ENCODE measurements at regions not wholly inside any gene's neighbourhood (a gene's known extent, or its start where the extent isn't known, plus 50 kb on each side); places are given as distances from the start of the nearest gene placed in this dataset.

DNA sequence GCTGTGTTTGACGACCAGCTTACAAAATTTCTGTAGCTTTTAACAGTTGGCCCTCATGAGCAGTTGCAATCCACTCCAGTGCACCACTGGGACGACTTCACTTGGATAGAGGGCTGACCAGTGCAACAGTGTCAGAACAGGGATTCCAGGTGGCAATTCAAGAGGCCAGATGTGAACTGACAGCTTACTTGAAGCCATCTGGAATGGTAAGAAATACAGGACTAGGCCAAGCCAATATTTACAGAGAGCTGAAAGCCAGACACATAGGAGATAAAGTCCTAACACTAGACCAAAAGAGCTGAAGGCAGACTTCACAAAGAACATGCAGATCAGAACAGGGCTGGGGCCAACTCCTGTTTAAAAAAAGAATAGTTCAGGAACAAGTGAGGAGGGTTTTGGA is 93.5 kb upstream of the NFIA start:
- CTCF ChIA-PET = interaction anchor here (0.8 to 4.2 kb wide), 2 partner anchors 10 to 13 kb away, joined by 3 to 21 read pairs; no protein-coding TSS in a partner anchor
- POLR2A ChIA-PET = no interaction called here
- no peak for DNase-seq (ENCODE audit: extremely low spot score)
- TF ChIP-seq, protein P1, sequence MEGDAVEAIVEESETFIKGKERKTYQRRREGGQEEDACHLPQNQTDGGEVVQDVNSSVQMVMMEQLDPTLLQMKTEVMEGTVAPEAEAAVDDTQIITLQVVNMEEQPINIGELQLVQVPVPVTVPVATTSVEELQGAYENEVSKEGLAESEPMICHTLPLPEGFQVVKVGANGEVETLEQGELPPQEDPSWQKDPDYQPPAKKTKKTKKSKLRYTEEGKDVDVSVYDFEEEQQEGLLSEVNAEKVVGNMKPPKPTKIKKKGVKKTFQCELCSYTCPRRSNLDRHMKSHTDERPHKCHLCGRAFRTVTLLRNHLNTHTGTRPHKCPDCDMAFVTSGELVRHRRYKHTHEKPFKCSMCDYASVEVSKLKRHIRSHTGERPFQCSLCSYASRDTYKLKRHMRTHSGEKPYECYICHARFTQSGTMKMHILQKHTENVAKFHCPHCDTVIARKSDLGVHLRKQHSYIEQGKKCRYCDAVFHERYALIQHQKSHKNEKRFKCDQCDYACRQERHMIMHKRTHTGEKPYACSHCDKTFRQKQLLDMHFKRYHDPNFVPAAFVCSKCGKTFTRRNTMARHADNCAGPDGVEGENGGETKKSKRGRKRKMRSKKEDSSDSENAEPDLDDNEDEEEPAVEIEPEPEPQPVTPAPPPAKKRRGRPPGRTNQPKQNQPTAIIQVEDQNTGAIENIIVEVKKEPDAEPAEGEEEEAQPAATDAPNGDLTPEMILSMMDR (IDR thresholded peaks at IDR 0.05; ENCODE audit: control extremely low read depth, extremely low read depth, low read depth, missing control alignments) = no peak

DNA sequence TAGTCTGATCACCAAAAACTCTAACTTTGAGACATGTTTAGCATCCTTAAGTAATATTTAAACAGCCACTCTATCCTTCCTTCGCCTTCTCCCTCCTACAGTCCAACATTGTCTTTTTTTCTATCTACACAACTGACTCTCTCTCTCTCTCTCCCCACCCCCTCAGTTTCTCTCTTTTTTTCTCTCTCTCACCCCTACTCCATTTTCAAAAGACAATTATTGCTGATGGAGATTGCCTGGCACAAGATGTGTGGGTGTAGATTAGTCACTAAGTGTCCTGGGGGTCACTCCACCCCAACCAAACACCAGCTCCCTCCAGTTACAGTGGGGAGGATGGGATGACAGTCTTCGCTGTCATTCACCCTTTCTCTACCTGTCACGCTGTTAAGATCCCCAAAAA is 94.5 kb upstream of the NFIA start:
- CTCF ChIA-PET = interaction anchor here (4.2 kb wide), 1 partner anchor 9 kb away, joined by 21 read pairs; no protein-coding TSS in a partner anchor
- POLR2A ChIA-PET = no interaction called here
- TF ChIP-seq, protein P1 (IDR thresholded peaks at IDR 0.05; ENCODE audit: control extremely low read depth, extremely low read depth, low read depth, missing control alignments) = no peak
- no peak for DNase-seq (ENCODE audit: extremely low spot score)

DNA sequence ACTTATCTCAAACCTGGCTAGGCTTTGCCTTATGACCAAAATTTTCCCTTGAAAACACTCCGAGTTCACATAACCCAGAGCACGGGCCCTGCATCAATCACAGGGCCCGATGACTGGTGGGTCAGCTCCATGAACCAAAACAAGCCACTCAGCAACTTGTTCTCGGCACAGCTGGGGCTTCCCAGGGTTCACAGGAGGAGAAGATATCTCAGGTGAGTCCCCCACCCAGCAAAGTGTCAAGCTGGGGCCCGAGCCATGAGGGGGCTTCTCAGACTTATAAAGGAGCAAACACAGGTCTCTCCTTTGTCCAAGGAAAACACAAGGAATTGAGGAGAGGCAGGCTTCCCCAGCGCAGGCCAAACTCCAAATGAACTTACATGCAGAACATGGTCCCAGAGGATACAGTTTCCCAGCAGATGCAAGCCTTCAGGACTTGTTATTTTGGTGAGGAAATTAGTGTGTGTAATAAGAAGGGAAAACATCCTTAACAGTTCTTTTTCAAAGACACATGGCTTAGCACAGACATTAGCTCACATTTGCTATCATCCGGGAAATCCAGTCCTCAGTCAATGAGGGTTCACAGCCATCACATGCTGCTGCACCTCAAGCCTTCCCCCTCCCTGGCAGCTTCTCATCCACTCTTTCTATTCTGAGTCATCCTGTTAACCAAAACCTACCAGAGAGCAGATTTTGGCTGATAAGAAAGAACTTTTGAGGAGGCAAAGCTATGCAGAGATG is 98.1 kb upstream of the NFIA start:
- CTCF ChIA-PET = interaction anchor here (1.5 kb wide), 1 partner anchor 9 kb away, joined by 3 read pairs; no protein-coding TSS in a partner anchor
- POLR2A ChIA-PET = no interaction called here
- TF ChIP-seq, protein P1 (IDR thresholded peaks at IDR 0.05; ENCODE audit: control extremely low read depth, extremely low read depth, low read depth, missing control alignments) = no peak
- DNase-seq (ENCODE audit: extremely low spot score) = no peak

- POLR2A ChIA-PET = no interaction called here
- DNase-seq (ENCODE audit: extremely low spot score) = no peak
- CTCF ChIA-PET = interaction anchor here (1.5 kb wide), 1 partner anchor 9 kb away, joined by 3 read pairs; no protein-coding TSS in a partner anchor
- TF ChIP-seq, protein P1 (IDR thresholded peaks at IDR 0.05; ENCODE audit: control extremely low read depth, extremely low read depth, low read depth, missing control alignments) = no peak
These were observed 98.7 kb upstream of the NFIA start for GRCh38 chr1:60983701-60984061.

DNA sequence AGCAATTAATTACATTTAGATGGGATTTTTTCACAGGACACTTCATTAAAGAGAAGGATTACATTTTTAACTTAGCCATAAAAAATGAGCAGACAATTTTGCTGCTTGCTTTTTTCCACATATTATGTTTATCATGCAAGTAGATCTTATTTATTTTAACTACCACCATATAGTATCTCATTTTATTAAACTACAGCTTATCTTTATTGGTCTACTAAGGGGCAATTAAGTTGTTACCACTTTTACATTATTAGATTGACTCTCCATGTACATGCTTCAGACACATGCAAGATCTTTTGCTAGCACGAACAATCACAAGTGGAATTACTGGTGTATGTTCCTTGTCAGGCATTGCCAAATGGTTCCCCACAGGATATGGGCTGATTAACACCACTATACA is 99.8 kb upstream of the NFIA start:
- CTCF ChIA-PET = interaction anchor here (1.2 kb wide), 1 partner anchor 60 kb away, joined by 3 read pairs; no protein-coding TSS in a partner anchor
- TF ChIP-seq, protein P1 (IDR thresholded peaks at IDR 0.05; ENCODE audit: control extremely low read depth, extremely low read depth, low read depth, missing control alignments) = no peak
- DNase-seq (ENCODE audit: extremely low spot score) = no peak
- POLR2A ChIA-PET = no interaction called here

DNA sequence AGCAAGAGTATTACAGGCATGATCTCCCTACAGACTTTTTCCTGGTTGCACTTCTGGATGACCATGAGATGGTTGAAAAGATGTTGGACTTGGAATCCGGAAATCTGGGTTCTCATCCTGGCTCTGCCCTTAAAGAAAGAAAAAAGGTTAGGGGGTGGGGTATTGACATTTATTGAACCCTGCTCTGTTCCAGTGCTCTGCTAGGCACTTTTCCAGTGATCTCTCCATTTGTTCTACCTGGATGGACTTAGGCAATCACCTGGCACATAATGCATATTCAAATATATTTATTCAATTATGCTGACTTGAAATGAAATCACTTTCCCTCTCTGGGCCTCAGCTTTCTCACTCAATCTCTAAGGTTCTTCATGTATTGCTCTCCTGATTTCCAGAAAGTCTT is 101.0 kb upstream of the NFIA start:
- POLR2A ChIA-PET = no interaction called here
- no peak for DNase-seq (ENCODE audit: extremely low spot score)
- TF ChIP-seq, protein P1 (IDR thresholded peaks at IDR 0.05; ENCODE audit: control extremely low read depth, extremely low read depth, low read depth, missing control alignments) = no peak
- CTCF ChIA-PET = interaction anchor here (1.2 kb wide), 1 partner anchor 62 kb away, joined by 3 read pairs; no protein-coding TSS in a partner anchor
